GM23338 (cell line): ENCODE measurements at regions not wholly inside any gene's neighbourhood (a gene's known extent, or its start where the extent isn't known, plus 50 kb on each side); places are given as distances from the start of the nearest gene placed in this dataset.

Experiments
- CREB1 ChIP-seq: fragments of 250-450 bp; sonication (Bioruptor Pico); IDR thresholded peaks from 2 replicates; pipeline ENCODE4 v1.5.0; 2020; ENCODE audit warnings: low read depth, mild to moderate bottlenecking, moderate library complexity
- CTCF ChIP-seq, 2 experiments: fragments of 200-600 bp in 1 of 2; sonication (generic) in 1 of 2; conservative IDR thresholded peaks; 2 replicates each; pipeline versions ENCODE4 v1.5.1 to v1.6.1; 2016 to 2017; ENCODE audit warnings: antibody characterized with exemption in 2 of 2, low read depth in 2 of 2, mild to moderate bottlenecking in 2 of 2, moderate library complexity in 1 of 2
- ETS1 ChIP-seq: IDR thresholded peaks from 2 replicates; pipeline ENCODE4 v1.6.1; 2016; ENCODE audit warnings: antibody characterized with exemption
- EZH2 ChIP-seq: fragments of 200-600 bp; sonication (generic); IDR thresholded peaks from one replicate; pipeline ENCODE4 v1.8.0; 2017; ENCODE audit warnings: antibody characterized with exemption, mild to moderate bottlenecking, low read depth; ENCODE audit not compliant: unreplicated experiment
- EZH2phosphoT487 ChIP-seq: fragments of 200-600 bp; sonication (generic); IDR thresholded peaks from one replicate; pipeline ENCODE4 v1.8.1; 2018; ENCODE audit warnings: antibody characterized with exemption; ENCODE audit not compliant: unreplicated experiment
- JUNB ChIP-seq: IDR thresholded peaks from one replicate; pipeline ENCODE4 v1.6.1; 2016; ENCODE audit warnings: antibody characterized with exemption; ENCODE audit not compliant: unreplicated experiment

GRCh38 chr12:38161123-38162000 lies 155.2 kb upstream of the ALG10B start:
- TF ChIP-seq EZH2, result no peak
- TF ChIP-seq CTCF (conservative IDR thresholded peaks at IDR 0.05; ENCODE audit: low read depth in 2 of 2), result no peak
- TF ChIP-seq EZH2phosphoT487, result no peak
- TF ChIP-seq CREB1 (CRISPR knock-in tag), result no peak
- no peak for TF ChIP-seq ETS1
- no peak for TF ChIP-seq JUNB
